ENCODE measurements at regions not wholly inside any gene's neighbourhood (a gene's known extent, or its start where the extent isn't known, plus 50 kb on each side); places are given as distances from the start of the nearest gene placed in this dataset.

- in situ Hi-C loops (cut with MboI) (no loop called here), intact Hi-C loops (cut with micrococcal nuclease) (no loop called here)
- BruUV-seq (replicated peaks), result no TSS peak
- H3K4me2 ChIP-seq (ENCODE audit: insufficient read depth, low read length), result no peak overlapping the region
- no peaks in the 10 kb centered on the region for H3K36me3 ChIP-seq (ENCODE audit: control insufficient read depth, insufficient read depth, low read length)
- DNase-seq (ENCODE audit: extremely low read depth in 1 of 4, low spot score in 3 of 4), result no peak
- H3K4me3 ChIP-seq, result no peak overlapping the region
- no peaks in the 10 kb centered on the region for H3K9me1 ChIP-seq (ENCODE audit: control insufficient read depth, insufficient read depth, low read length)
- no peak overlapping the region for H3K27ac ChIP-seq (ENCODE audit: extremely low read depth, low read depth, low read length)
- 44% methylated on average over 3 of the region's 3 CpGs for WGBS (ENCODE audit: insufficient coverage, low coverage, missing lambda C conversion rate)
- ChIA-PET POLR2A (no interaction called here), CTCF (ENCODE audit: low intra/inter-chr PET ratio) (no interaction called here)
- no peaks in the 10 kb centered on the region for H4K20me1 ChIP-seq (replicated peaks; ENCODE audit: control insufficient read depth, insufficient read depth, low read length)
- H2AFZ ChIP-seq (ENCODE audit: low read depth, low read length), result no peak overlapping the region
- no peaks in the 10 kb centered on the region for H3K79me2 ChIP-seq (ENCODE audit: control insufficient read depth, insufficient read depth, low read length)
- H3K9me3 ChIP-seq (replicated peaks; ENCODE audit: control insufficient read depth, insufficient read depth, low read depth, low read length), result no peaks in the 10 kb centered on the region
- no peak for FAIRE-seq
- H3K4me1 ChIP-seq (replicated peaks in 1 of 2; ENCODE audit: control insufficient read depth in 2 of 2, insufficient read depth in 2 of 2, low read length in 2 of 2), result no peaks in the 10 kb centered on the region
- H3K27me3 ChIP-seq (ENCODE audit: control insufficient read depth in 2 of 2, insufficient read depth in 2 of 2, low read length in 2 of 2), result no peaks in the 10 kb centered on the region
- H3K9ac ChIP-seq (ENCODE audit: insufficient read depth in 1 of 2, low read depth in 2 of 2, low read length in 2 of 2), result no peak overlapping the region
- ATAC-seq, result no peak
- TF ChIP-seq RBM25 (IDR thresholded peaks at IDR 0.05; ENCODE audit: low read depth, low read length, severe bottlenecking) (no peak), FUS (optimal IDR thresholded peaks at IDR 0.05; ENCODE audit: low read depth, low read length) (no peak), RHOXF2B (CRISPR knock-in tag; conservative IDR thresholded peaks at IDR 0.05) (no peak), ZNF436 (CRISPR knock-in tag; IDR thresholded peaks at IDR 0.05) (no peak), ZNF175 (CRISPR knock-in tag; IDR thresholded peaks at IDR 0.05; ENCODE audit: low read depth) (no peak), THAP12 (CRISPR knock-in tag; IDR thresholded peaks at IDR 0.05) (no peak), ZNF79 (CRISPR knock-in tag; IDR thresholded peaks at IDR 0.05; ENCODE audit: low read depth) (no peak), ZNF644 (tag; IDR thresholded peaks at IDR 0.05; ENCODE audit: low read depth) (no peak), ZNF239 (CRISPR knock-in tag; IDR thresholded peaks at IDR 0.05) (no peak), NCOA2 (IDR thresholded peaks at IDR 0.05; ENCODE audit: partially characterized antibody in 2 of 2) (no peak), ESRRB (CRISPR knock-in tag; IDR thresholded peaks at IDR 0.05; ENCODE audit: borderline replicate concordance) (no peak), HINFP (tag; conservative IDR thresholded peaks at IDR 0.05; ENCODE audit: low read depth) (no peak)
- TF ChIP-seq, protein P1, sequence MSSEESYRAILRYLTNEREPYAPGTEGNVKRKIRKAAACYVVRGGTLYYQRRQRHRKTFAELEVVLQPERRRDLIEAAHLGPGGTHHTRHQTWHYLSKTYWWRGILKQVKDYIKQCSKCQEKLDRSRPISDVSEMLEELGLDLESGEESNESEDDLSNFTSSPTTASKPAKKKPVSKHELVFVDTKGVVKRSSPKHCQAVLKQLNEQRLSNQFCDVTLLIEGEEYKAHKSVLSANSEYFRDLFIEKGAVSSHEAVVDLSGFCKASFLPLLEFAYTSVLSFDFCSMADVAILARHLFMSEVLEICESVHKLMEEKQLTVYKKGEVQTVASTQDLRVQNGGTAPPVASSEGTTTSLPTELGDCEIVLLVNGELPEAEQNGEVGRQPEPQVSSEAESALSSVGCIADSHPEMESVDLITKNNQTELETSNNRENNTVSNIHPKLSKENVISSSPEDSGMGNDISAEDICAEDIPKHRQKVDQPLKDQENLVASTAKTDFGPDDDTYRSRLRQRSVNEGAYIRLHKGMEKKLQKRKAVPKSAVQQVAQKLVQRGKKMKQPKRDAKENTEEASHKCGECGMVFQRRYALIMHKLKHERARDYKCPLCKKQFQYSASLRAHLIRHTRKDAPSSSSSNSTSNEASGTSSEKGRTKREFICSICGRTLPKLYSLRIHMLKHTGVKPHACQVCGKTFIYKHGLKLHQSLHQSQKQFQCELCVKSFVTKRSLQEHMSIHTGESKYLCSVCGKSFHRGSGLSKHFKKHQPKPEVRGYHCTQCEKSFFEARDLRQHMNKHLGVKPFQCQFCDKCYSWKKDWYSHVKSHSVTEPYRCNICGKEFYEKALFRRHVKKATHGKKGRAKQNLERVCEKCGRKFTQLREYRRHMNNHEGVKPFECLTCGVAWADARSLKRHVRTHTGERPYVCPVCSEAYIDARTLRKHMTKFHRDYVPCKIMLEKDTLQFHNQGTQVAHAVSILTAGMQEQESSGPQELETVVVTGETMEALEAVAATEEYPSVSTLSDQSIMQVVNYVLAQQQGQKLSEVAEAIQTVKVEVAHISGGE (CRISPR knock-in tag; IDR thresholded peaks at IDR 0.05), result no peak
- TF ChIP-seq, protein P2, sequence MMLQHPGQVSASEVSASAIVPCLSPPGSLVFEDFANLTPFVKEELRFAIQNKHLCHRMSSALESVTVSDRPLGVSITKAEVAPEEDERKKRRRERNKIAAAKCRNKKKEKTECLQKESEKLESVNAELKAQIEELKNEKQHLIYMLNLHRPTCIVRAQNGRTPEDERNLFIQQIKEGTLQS (IDR thresholded peaks at IDR 0.05), result no peak
- TF ChIP-seq, protein P2 (CRISPR knock-in tag; conservative IDR thresholded peaks at IDR 0.05), result no peak
Measured at GRCh38 chr15:97708252-97708651, 252.3 kb upstream of the ARRDC4 start.

Measured in K562 (cell line).